GM19395 (cell line): ENCODE measurements at regions not wholly inside any gene's neighbourhood (a gene's known extent, or its start where the extent isn't known, plus 50 kb on each side); places are given as distances from the start of the nearest gene placed in this dataset.

Source experiments
- ATAC-seq: cut with Tn5 transposase; IDR thresholded peaks from one replicate; pipeline ENCODE4 v1.9.1; 2021; ENCODE audit warnings: mild to moderate bottlenecking, moderate library complexity; ENCODE audit not compliant: unreplicated experiment

- no peak for ATAC-seq
Measured at GRCh38 chr12:69094606-69095216, 144.7 kb upstream of the CPSF6 start.

GRCh38 chr12:69095765-69096477 lies 143.4 kb upstream of the CPSF6 start:
- no peak for ATAC-seq

- no peak for ATAC-seq
Measured at GRCh38 chr12:69096669-69097335, 142.6 kb upstream of the CPSF6 start.

GRCh38 chr12:69097619-69098368 lies 141.6 kb upstream of the CPSF6 start:
- ATAC-seq, result no peak

- ATAC-seq, result no peak
Measured at GRCh38 chr12:69099201-69099837, 140.1 kb upstream of the CPSF6 start.

GRCh38 chr12:69101505-69101904 lies 137.9 kb upstream of the CPSF6 start:
- ATAC-seq, result no peak

- ATAC-seq, result no peak
Measured at GRCh38 chr12:69102856-69103255, 136.5 kb upstream of the CPSF6 start.

GRCh38 chr12:69105101-69105962 lies 134.0 kb upstream of the CPSF6 start:
- ATAC-seq, result no peak

- ATAC-seq, result no peak
Measured at GRCh38 chr12:69106482-69107118, 132.8 kb upstream of the CPSF6 start.

- ATAC-seq, result no peak
Measured at GRCh38 chr12:69107541-69107940, 131.8 kb upstream of the CPSF6 start.

- ATAC-seq, result no peak
Measured at GRCh38 chr12:69108037-69108436, 131.3 kb upstream of the CPSF6 start.

- ATAC-seq, result no peak
Measured at GRCh38 chr12:69112616-69113015, 126.8 kb upstream of the CPSF6 start.

GRCh38 chr12:69115099-69115498 lies 124.3 kb upstream of the CPSF6 start:
- no peak for ATAC-seq

GRCh38 chr12:69115951-69116350 lies 123.4 kb upstream of the CPSF6 start:
- no peak for ATAC-seq

- no peak for ATAC-seq
Measured at GRCh38 chr12:69117566-69118266, 121.7 kb upstream of the CPSF6 start.

- no peak for ATAC-seq
Measured at GRCh38 chr12:69118516-69118915, 120.9 kb upstream of the CPSF6 start.

GRCh38 chr12:69119770-69120169 lies 119.6 kb upstream of the CPSF6 start:
- no peak for ATAC-seq

- no peak for ATAC-seq
Measured at GRCh38 chr12:69120354-69120753, 119.0 kb upstream of the CPSF6 start.

- no peak for ATAC-seq
Measured at GRCh38 chr12:69123311-69123710, 116.1 kb upstream of the CPSF6 start.
